Caco-2 (cell line): ENCODE measurements at regions not wholly inside any gene's neighbourhood (a gene's known extent, or its start where the extent isn't known, plus 50 kb on each side); places are given as distances from the start of the nearest gene placed in this dataset.

Experiments
- BruUV-seq: library from RNA; stranded (reverse); fragments of 400-500 nt; replicated peaks from 2 replicates; lab custom pipeline; 2021; lab: Mats Ljungman, UMichigan
- CTCF ChIA-PET: fragments of 300-600 bp; sonication (Branson Sonifier 250); formaldehyde crosslinking; loops from one replicate; lab custom pipeline; 2022; ENCODE audit warnings: antibody characterized with exemption; lab: Charles Lee
- POLR2A ChIA-PET: fragments of 300-600 bp; sonication (Branson Sonifier 250); formaldehyde crosslinking; loops from one replicate; lab custom pipeline; 2022; ENCODE audit warnings: antibody characterized with exemption; lab: Charles Lee
- DNase-seq, 2 experiments: peaks; one replicate each; pipeline versions ENCODE4 v3.0.0 to v3.0.0-alpha.2; 2020 to 2022
- H3K27me3 ChIP-seq: replicated peaks from 2 replicates; pipeline ENCODE4 v1.6.0; 2011; ENCODE audit warnings: low read length; ENCODE audit not compliant: control insufficient read depth, insufficient read depth
- H3K36me3 ChIP-seq: 2 replicates; pipeline ENCODE4 v1.5.1; 2011; ENCODE audit warnings: low read length; ENCODE audit not compliant: control insufficient read depth, insufficient read depth
- H3K4me1 ChIP-seq: fragments of 250-450 bp; sonication (Bioruptor Pico); 2 replicates; pipeline ENCODE4 v1.5.1; 2020; ENCODE audit warnings: mild to moderate bottlenecking
- H3K4me3 ChIP-seq: 2 replicates; pipeline ENCODE4 v1.5.1; 2011; ENCODE audit warnings: low read depth, mild to moderate bottlenecking, control low read depth, low read length
- H3K9me3 ChIP-seq: fragments of 250-450 bp; sonication (Bioruptor Pico); 2 replicates; pipeline ENCODE4 v1.5.1; 2020; ENCODE audit warnings: mild to moderate bottlenecking, moderate library complexity
- H3K27ac Mint-ChIP-seq: one replicate; pipeline ENCODE4 v1.8.0; 2022; ENCODE audit warnings: mixed read lengths; ENCODE audit not compliant: unreplicated experiment
- H3K27me3 Mint-ChIP-seq: one replicate; pipeline ENCODE4 v1.8.0; 2022; ENCODE audit warnings: mixed read lengths; ENCODE audit not compliant: insufficient read depth, unreplicated experiment
- H3K36me3 Mint-ChIP-seq: one replicate; pipeline ENCODE4 v1.8.0; 2022; ENCODE audit warnings: mild to moderate bottlenecking, mixed read lengths; ENCODE audit not compliant: insufficient read depth, unreplicated experiment
- H3K4me1 Mint-ChIP-seq: one replicate; pipeline ENCODE4 v1.8.0; 2022; ENCODE audit warnings: low read depth, mixed read lengths; ENCODE audit not compliant: unreplicated experiment
- H3K4me3 Mint-ChIP-seq: one replicate; pipeline ENCODE4 v1.8.0; 2022; ENCODE audit warnings: mild to moderate bottlenecking, moderate library complexity, mixed read lengths; ENCODE audit not compliant: unreplicated experiment
- H3K9me3 Mint-ChIP-seq: one replicate; pipeline ENCODE4 v1.8.0; 2022; ENCODE audit warnings: mixed read lengths; ENCODE audit not compliant: unreplicated experiment
- intact Hi-C: fragments of 100-400 bp; cut with micrococcal nuclease; formaldehyde crosslinking; loops from one replicate; pipeline ENCODE4 v1.10.0; 2022; ENCODE audit not compliant: unreplicated experiment
- TF ChIP-seq, protein P1 (sequence below), 2 experiments: fragments of 200-600 bp in 1 of 2; IDR thresholded peaks; 1 replicate in 1 of 2; 2 replicates in 1 of 2; pipeline versions ENCODE4 v1.5.1 to v1.8.0; 2011 to 2022; ENCODE audit warnings: antibody characterized with exemption in 1 of 2, control low read depth in 1 of 2, inconsistent platforms in 1 of 2, low read depth in 1 of 2, low read length in 1 of 2, mild to moderate bottlenecking in 1 of 2, moderate library complexity in 1 of 2; ENCODE audit not compliant: insufficient read depth in 1 of 2, severe bottlenecking in 1 of 2, unreplicated experiment in 1 of 2

DNA sequence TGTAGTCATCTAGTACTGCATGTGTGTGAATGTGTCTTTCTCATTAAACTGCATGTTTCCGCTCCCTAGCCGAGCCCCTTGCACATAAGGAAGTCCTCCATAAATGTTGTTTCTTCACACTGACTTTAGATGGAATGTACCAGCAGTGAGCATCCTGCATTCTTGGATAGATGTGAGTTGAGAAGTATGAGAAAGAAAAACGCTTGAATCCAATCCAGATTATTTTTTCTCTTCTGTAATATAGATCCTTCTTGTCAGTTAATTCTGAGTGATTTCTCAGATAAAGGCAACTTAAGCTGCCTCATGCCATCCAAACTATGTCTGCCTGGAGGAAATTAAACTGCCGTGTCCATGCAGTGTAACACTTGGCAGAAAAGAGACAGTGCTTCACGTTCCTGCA, 268.1 kb upstream of the ISX start:
- POLR2A ChIA-PET, result no interaction called here
- Mint-ChIP-seq H3K36me3 (no peaks in the 10 kb centered on the region), H3K4me3 (no peak overlapping the region), H3K4me1 (no peaks in the 10 kb centered on the region), H3K27ac (no peak overlapping the region), H3K27me3 (peaks cover 14% of the 10 kb centered on the region), H3K9me3 (peaks cover 10% of the 10 kb centered on the region)
- CTCF ChIA-PET, result no interaction called here
- Histone ChIP-seq H3K4me1 (no peaks in the 10 kb centered on the region), H3K36me3 (no peaks in the 10 kb centered on the region), H3K9me3 (no peaks in the 10 kb centered on the region), H3K27me3 (no peaks in the 10 kb centered on the region; the same call in 1 of the 2 replicates), H3K4me3 (no peak overlapping the region)
- TF ChIP-seq, protein P1, sequence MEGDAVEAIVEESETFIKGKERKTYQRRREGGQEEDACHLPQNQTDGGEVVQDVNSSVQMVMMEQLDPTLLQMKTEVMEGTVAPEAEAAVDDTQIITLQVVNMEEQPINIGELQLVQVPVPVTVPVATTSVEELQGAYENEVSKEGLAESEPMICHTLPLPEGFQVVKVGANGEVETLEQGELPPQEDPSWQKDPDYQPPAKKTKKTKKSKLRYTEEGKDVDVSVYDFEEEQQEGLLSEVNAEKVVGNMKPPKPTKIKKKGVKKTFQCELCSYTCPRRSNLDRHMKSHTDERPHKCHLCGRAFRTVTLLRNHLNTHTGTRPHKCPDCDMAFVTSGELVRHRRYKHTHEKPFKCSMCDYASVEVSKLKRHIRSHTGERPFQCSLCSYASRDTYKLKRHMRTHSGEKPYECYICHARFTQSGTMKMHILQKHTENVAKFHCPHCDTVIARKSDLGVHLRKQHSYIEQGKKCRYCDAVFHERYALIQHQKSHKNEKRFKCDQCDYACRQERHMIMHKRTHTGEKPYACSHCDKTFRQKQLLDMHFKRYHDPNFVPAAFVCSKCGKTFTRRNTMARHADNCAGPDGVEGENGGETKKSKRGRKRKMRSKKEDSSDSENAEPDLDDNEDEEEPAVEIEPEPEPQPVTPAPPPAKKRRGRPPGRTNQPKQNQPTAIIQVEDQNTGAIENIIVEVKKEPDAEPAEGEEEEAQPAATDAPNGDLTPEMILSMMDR (IDR thresholded peaks at IDR 0.05; ENCODE audit: insufficient read depth in 1 of 2, low read depth in 1 of 2, low read length in 1 of 2, severe bottlenecking in 1 of 2, unreplicated experiment in 1 of 2), result no peak
- DNase-seq, result no peak
- BruUV-seq, result no TSS peak
- intact Hi-C loops, result no loop called here

DNA sequence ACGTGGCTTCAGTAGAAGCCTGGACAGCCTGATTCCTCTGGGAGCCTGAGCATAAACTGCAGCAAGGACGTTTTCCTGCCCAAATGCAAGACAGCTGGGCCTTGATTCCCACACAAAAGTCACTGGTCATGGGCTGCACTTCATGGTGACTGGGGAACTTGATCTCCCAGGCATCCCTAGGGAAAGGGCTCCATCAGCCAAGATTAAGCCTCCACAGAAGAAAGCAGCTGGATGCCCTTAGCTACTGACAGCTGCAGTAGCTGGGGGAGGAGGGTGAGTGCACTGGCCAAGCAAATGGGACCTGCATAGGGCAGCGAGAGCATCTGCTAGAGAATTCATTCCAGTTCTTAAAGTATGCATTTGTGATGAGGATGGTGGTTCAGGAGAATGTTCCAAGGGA, 267.4 kb upstream of the ISX start:
- no TSS peak for BruUV-seq
- Histone ChIP-seq H3K27me3 (no peaks in the 10 kb centered on the region; the same call in 1 of the 2 replicates), H3K9me3 (no peaks in the 10 kb centered on the region), H3K4me3 (no peak overlapping the region), H3K4me1 (no peaks in the 10 kb centered on the region), H3K36me3 (no peaks in the 10 kb centered on the region)
- POLR2A ChIA-PET, result no interaction called here
- CTCF ChIA-PET, result no interaction called here
- no peak overlapping the region for H3K27ac Mint-ChIP-seq
- H3K9me3 Mint-ChIP-seq, result peaks cover 10% of the 10 kb centered on the region
- H3K36me3 Mint-ChIP-seq, result no peaks in the 10 kb centered on the region
- H3K27me3 Mint-ChIP-seq, result peaks cover 14% of the 10 kb centered on the region
- TF ChIP-seq, protein P1 (IDR thresholded peaks at IDR 0.05; ENCODE audit: insufficient read depth in 1 of 2, low read depth in 1 of 2, low read length in 1 of 2, severe bottlenecking in 1 of 2, unreplicated experiment in 1 of 2), result no peak
- intact Hi-C loops, result no loop called here
- H3K4me3 Mint-ChIP-seq, result no peak overlapping the region
- no peaks in the 10 kb centered on the region for H3K4me1 Mint-ChIP-seq
- DNase-seq, result no peak

DNA sequence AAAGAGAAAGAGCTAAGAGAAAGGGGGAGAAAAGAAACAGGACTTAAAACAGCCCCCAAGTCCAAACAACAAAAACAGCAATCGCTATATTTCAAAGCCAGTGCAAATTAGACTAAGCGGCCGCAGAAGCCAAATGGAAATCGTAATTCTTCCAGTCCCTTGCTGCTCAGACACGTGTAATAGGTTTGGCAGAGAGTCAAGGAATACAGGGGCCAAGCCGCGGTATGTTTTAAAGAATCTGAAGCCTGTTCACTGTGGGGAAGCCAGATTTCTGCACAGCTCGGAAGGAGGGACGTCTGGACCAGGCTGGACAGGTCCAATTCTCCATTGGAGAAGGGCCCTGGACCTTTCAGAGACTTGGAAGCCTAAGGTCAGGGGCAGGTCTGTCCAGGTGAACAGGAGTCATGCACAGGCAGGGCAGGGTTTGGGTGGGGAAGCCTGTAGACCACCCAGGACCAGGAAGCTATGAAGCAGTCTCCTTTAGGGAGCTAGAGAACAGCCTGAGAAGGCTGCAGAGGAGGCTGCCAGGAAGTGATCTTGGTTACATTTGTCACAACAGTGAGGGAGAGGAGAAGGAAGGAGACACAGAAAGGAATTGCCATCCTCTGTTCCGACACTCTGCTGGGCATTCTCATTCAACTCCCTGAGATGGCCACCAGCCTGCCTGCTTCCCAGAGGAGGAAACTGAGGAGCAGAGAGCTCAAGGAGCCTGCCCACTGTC, 265.5 kb upstream of the ISX start:
- peaks cover 10% of the 10 kb centered on the region for H3K9me3 Mint-ChIP-seq
- CTCF ChIA-PET, result no interaction called here
- peaks cover 17% of the 10 kb centered on the region for H3K27me3 Mint-ChIP-seq
- no peak for DNase-seq
- Histone ChIP-seq H3K9me3 (no peaks in the 10 kb centered on the region), H3K36me3 (no peaks in the 10 kb centered on the region), H3K4me1 (no peaks in the 10 kb centered on the region), H3K4me3 (no peak overlapping the region), H3K27me3 (no peaks in the 10 kb centered on the region; the same call in 1 of the 2 replicates)
- no TSS peak for BruUV-seq
- intact Hi-C loops, result no loop called here
- POLR2A ChIA-PET, result no interaction called here
- no peak overlapping the region for H3K4me3 Mint-ChIP-seq
- no peak overlapping the region for H3K27ac Mint-ChIP-seq
- no peaks in the 10 kb centered on the region for H3K4me1 Mint-ChIP-seq
- H3K36me3 Mint-ChIP-seq, result no peaks in the 10 kb centered on the region
- TF ChIP-seq, protein P1 (IDR thresholded peaks at IDR 0.05; ENCODE audit: insufficient read depth in 1 of 2, low read depth in 1 of 2, low read length in 1 of 2, severe bottlenecking in 1 of 2, unreplicated experiment in 1 of 2), result no peak
